ENCODE measurements at regions not wholly inside any gene's neighbourhood (a gene's known extent, or its start where the extent isn't known, plus 50 kb on each side); places are given as distances from the start of the nearest gene placed in this dataset.
A peak's percentile ranks its signal among the peaks of the same experiment; 100 is the strongest.

GRCh38 chr5:38069360-38069759, 189.0 kb upstream of the EGFLAM start:
- no peak overlapping the region for H3K4me2 ChIP-seq
- no peaks in the 10 kb centered on the region for H3K36me3 ChIP-seq (ENCODE audit: insufficient read depth)
- no peaks in the 10 kb centered on the region for H4K20me1 ChIP-seq (replicated peaks; ENCODE audit: insufficient read depth)
- H3K4me1 ChIP-seq (ENCODE audit: insufficient read depth) = no peaks in the 10 kb centered on the region
- H2AFZ ChIP-seq = peak overlapping the region; percentile 4; the same call in 1 of the 2 replicates
- H3K36me3 Mint-ChIP-seq (ENCODE audit: low read depth) = no peaks in the 10 kb centered on the region
- no peak overlapping the region for H3K4me3 ChIP-seq
- TF ChIP-seq REST (IDR thresholded peaks at IDR 0.05; ENCODE audit: unreplicated experiment) (no peak), ZNF114 (CRISPR knock-in tag; IDR thresholded peaks at IDR 0.05) (no peak), CTCF (conservative IDR thresholded peaks at IDR 0.05; ENCODE audit: low read depth in 2 of 2) (no peak), ZNF462 (CRISPR knock-in tag; IDR thresholded peaks at IDR 0.05) (no peak), EZH2 (IDR thresholded peaks at IDR 0.05; ENCODE audit: low read depth, unreplicated experiment) (no peak), EZH2phosphoT487 (IDR thresholded peaks at IDR 0.05; ENCODE audit: unreplicated experiment) (no peak), ETS1 (IDR thresholded peaks at IDR 0.05) (no peak), ZNF331 (CRISPR knock-in tag; IDR thresholded peaks at IDR 0.05; ENCODE audit: low read depth) (no peak), STAT1 (IDR thresholded peaks at IDR 0.05; ENCODE audit: unreplicated experiment) (no peak), NANOG (IDR thresholded peaks at IDR 0.05; ENCODE audit: borderline replicate concordance) (no peak), JUNB (IDR thresholded peaks at IDR 0.05; ENCODE audit: unreplicated experiment) (no peak), CREB1 (CRISPR knock-in tag; IDR thresholded peaks at IDR 0.05; ENCODE audit: low read depth) (no peak)
- DNase-seq (ENCODE audit: low spot score) = no peak
- H3K27ac ChIP-seq (ENCODE audit: low read depth) = no peak overlapping the region
- H3K27ac Mint-ChIP-seq = no peak overlapping the region
- H3K9me3 Mint-ChIP-seq = peaks cover 5% of the 10 kb centered on the region; the same call in 1 of the 3 replicates
- no peaks in the 10 kb centered on the region for H3K79me2 ChIP-seq (replicated peaks; ENCODE audit: insufficient read depth)
- no peaks in the 10 kb centered on the region for H3F3A ChIP-seq (replicated peaks; ENCODE audit: low read depth)
- H3K4me1 Mint-ChIP-seq = no peaks in the 10 kb centered on the region
- H3K27me3 Mint-ChIP-seq (ENCODE audit: insufficient read depth, low read depth, poor library complexity) = peaks cover 2% of the 10 kb centered on the region
- no peaks in the 10 kb centered on the region for H3K27me3 ChIP-seq (ENCODE audit: insufficient read depth)
- no peak overlapping the region for H3K4me3 Mint-ChIP-seq
- no peak for ATAC-seq
- no peaks in the 10 kb centered on the region for H3K9me2 ChIP-seq (ENCODE audit: insufficient read depth)
